NCI-H1105 (cell line): ENCODE measurements at regions not wholly inside any gene's neighbourhood (a gene's known extent, or its start where the extent isn't known, plus 50 kb on each side); places are given as distances from the start of the nearest gene placed in this dataset.
A peak's percentile ranks its signal among the peaks of the same experiment; 100 is the strongest.
"Not testable (repeated sequence)": the region's sequence is repeated elsewhere in the genome, so short reads cannot be mapped to it uniquely, and the experiment has no call there.

ENCODE experiments used
- DNase-seq: peaks from one replicate; lab custom pipeline; 2025; lab: John Stamatoyannopoulos, UW

DNA sequence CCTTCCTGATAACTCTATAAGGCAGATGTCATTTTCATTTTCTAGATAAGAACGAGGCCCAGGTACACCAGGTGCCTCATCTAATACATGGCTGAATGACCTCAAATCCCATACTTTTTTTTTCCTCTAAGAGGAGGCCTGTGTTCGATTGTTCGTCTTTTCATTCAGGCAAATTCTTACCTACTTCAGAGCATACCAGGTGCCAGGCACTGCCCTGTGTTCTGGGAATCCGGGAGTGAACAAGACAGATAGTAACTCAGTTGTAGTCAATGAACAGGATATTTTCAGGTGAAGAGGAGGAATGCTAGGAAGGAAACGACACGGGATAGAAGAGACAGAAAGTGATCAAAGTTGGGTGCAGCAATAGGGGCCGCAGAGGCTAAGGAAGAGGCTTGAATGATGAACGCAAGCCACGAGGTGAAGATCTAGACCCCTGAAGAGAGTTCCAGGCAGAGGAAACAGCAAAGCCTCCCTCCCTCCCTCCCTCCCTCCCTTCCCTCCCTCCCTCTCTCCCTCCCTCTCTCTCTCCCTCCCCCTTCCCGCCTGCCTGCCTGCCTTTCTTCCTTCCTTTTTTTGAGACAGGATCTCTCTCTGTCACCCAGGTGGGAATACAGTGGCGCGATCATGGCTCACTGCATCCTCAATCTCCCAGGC is 150.1 kb upstream of the ZNF217 start:
- no peak for DNase-seq

DNA sequence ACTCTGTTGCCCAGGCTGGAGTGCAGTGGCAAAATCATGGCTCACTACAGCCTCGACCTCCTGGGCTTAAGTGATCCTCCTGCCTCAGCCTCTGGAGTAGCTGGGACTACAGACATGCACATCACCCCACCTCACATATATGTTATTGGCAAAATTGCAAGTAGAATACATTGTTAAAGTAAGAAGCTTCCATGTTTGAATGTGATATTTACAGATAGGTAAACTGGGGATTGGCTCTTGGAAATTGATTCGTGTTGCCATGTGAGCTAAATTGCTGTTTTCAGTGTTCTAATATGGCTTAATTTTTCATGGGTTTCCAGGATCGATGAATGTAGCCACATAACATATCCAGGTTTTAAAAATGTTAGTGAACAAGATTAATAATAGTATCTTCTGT is 149.0 kb upstream of the ZNF217 start:
- no peak for DNase-seq

DNA sequence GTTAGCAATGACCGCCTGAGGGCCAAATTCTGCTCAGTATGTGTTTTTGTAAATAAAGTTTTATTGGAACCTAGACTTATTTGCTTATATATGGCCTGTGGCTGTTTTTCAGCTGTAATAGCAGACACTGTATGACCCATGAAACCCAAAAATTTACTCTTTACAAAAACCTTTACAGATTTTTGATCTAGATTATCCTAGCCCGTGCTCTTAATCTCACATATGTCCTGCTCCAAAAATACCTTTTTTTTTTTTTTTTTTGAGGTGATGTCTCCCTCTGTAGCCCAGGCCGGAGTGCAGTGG is 148.0 kb upstream of the ZNF217 start:
- DNase-seq, result no peak

DNA sequence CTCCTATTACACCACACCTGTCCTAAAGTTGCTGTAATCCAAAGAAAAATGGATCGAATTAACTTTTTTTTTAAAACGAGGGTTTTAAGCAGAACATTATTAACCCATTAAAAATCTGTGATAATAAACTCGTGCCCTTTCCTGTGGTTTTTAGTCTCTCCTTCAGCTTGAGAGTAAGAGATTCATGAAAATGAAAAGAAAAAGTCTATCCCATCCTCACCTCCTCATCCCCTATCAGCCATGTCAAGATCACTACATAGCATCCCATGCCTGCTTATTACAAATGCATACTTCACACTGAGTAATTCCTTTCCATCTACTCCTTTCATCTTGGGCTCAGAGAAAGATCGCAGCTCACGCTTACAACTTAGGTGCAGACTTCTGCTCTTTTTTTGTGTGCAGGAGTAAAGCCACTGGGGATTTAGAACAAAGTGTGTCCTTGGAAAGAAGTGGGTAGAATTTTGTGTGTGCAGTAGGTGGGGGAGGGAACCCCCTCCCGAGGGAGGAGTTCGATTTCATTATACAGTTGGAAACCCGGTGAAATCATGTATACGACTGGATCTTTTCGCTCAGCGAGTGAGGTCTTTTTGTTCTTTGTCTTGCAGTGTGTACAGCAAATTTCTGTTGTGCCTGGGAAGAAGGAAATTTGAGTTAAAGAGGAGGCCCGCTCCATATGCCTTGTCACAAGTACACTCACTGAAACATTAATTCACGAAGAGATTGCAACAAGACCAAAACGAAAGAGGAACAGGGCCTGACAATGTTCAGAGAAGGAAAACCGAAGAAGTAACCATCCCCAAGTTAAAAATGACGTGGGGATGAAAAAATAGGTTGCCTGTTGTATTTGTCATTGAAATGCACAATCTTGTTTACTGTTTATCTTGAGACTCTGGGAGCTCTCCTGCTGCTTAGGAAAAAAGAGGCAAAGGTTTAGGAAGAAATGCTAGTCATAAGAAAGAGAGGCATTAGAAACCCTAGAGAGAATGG is 146.5 kb upstream of the ZNF217 start:
- no peak for DNase-seq

DNA sequence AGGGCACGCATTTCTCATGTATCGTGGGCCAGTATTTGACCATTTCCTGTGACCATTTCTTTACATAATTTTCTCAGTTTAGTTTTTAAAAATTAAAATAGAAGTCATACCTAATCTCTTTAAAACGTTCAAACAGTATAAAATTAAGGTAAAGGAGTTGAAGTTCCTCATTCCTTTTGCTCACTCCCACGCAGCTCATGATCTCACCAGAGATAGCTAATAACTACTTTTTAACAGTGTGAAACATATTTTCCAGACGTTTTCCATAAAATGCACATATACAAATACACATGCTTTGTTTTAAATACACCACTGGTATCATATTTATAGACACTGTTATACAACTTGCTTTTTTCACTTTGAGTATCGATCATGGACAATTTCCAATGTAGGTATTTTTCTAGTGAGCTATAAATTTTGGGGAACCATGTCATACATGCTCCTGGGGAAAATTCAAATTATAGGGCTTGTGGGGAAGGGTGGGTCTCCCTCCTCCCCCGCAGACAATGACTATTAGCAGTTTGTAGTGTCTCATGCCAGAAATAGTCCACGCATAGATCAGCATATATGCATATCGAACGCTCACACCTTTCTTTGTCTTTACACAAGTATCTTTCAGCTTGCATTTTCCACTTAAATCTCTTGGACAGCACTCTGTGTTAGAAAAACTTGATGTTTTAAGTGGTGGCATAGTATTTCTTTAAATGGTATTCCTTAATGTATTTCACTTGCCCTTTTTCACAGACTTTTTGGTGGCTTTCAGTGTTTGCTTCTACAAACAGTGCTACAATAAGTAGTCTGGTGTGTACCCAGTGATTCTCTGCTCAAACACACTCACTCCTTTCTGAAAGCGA is 145.5 kb upstream of the ZNF217 start:
- DNase-seq, result no peak

DNA sequence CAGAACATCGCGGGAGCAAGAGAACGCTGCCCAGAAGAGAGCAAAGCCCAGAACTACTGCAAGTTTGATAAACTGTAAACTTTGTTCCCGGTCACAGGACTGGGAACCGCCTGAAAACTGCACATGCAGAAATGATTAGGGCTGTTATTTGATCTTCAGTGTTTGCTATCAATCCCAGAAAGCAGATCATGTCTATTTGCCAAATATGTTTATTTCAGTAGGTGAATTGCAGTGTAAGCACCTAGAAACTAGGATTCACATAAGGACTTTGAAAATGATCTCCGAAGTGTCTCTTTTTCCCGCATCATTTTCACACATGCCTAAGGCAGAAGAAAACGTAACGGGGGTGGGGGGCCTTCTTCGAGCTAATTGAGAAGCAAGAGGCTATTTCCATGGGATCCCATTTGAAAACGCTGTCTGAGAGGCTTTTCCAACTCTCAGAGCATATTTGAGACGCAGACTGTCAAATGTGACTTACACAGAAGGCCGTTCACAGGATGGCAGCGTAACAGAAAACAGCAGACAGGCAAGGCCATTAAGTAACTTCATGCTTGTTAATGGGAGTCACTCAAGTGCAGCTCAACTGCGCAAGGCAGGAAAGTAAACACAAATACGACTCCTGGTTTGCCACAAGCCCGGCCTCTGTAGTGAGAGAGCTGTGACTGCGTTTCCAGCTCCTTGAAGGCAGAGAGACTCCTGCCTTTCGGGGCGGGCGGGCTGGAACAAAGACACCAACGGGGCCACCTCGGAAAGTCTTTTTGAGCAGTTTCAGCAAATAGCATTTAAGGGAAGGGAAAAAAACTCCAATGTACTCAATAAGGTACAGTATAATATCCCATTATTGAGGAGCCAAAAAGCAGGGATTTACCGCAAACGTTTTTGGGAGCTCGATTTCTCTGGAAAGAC is 144.7 kb upstream of the ZNF217 start:
- DNase-seq, result peak; percentile 88

DNA sequence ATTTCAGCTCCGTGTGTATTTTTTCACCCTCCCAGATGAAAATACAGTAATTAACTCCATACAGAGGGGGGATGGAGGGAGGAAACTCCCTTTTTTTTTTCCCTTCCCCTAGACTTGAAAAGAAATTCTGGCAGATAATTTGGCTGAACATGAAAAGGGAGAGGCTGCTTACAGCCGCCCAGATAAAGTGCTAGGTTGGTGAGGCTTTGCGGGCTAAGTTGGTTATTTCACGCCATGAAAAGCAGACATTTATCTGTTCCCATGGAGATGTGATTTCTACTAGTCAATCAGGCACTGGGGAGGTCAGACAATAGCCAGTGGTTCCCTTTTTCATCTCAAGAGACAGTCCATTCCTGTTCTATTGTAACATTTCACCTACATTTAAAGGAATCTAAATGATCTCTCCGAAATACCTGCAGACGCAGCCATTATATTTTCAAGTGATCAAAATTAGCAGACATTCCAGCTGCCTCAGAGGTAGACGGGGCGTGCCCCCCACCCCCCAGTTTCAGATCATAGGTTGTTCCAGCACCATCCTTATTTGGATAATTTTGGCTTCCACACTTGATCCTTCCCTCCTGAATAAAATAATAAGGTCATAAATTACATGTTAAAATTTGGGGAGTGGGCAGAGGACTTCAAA is 143.9 kb upstream of the ZNF217 start:
- no peak for DNase-seq

DNA sequence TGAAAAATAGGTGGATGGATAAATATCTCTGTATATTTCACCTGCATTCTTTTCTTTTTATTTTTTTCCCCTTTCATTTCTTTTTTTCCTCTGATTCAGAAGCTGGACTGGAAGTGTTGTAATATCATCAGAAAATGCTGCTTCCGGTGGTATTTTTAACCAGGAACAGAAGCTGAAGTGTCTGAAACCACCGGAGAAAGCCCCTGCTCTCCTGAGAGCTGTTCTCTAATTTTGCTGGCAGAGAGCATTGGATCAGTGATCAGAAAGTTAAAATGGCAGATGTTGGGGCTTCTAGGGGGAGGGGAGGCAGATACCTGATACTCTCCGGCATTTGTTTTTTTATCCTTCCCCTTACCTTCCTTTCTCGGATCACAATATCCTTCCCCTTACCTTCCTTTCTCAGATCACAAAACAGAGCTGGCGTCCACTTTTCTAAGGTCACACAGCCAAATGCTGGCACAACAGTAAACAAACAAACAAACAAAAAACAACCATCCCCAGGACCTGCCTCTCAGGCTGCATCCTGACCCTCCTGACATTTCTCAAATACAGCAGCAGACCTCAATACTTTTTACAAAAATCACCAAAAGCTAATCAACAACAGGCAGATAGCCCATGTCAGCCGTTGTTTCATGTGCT is 143.2 kb upstream of the ZNF217 start:
- peak; percentile 54 for DNase-seq

DNA sequence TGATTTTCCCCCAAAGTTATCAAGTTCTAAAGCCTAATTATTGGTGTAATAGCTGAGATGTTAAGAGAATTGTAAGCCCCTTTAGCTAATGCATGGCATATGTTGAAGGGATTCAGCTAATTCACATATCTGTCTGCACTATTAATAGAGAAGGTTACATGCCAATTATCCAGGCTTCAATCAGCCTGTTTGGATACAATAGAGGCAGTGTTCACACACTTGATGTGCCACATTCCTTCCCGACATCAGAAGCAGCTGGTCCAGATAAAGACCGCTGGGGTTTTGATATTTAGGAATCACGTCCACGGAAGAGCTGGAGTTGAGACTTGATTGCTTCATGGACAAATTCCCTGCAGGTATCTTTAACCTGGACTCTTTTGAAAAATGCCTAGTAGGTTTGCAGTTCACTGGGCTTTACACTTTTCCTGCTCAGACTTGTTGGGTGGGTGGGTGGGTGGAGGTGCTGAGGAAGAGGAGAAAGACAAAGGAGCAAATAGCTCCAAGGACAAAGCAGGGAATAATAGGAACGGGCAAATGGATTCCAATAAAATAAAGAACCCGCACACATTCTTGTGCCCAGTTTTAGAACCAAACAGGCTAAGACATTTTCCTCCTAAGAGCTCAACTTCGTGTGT is 142.6 kb upstream of the ZNF217 start:
- DNase-seq, result peak; percentile 62

DNA sequence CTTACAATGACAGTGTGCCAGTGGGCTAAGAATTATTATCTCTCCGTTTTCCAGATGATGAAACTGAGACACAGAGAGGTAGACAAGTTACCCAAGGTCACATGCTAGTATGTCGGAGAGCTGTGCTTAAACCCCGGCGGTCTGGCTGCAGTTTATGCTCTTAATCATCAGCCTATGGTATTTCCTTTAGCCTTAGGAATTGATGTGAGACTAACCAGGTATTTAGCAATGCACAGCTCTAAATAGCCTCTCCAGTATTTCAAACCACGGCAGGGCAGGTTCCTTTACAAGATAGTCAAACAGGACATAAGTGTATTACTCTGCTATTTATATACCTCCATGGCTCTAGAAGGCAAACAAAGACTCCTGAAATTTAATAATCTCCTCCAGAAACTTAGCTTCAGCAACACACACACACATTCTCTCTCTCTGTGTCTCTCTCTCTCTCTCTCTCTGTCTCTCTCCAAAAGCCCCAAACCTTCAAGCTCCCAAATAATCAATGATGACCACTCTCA is 142.0 kb upstream of the ZNF217 start:
- no peak for DNase-seq

DNA sequence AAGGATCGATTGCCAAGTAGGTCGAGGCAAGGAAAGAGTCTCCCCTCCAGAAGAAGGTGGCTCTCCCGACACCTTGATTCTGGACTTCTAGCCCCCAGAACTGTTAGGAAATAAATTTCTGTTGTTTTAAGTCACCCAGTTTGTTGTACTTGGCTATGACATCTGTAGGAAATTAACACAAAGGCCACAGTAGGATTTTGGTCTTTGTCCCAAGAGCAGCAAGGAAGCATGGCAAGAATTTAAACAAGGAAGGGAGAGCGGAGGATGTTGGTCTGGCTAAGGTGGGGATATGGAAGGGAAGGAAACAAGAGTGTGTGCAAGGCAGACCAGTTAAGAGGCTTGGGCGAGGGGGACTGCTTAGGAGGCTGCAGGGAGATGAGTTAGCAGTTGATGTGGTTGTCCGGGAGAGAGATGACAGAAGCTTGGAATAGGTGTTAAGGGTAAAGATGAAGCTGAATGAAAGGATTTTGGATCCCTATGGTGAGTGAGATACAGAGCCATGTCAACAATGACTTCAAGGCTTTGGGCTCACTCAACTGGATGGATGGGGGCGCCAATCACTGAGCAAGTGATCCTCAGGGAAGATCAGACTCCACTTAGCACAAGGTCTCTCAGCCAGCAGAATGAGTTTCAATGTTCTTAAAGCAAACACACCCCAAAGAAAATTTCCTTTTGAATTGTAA is 140.5 kb upstream of the ZNF217 start:
- DNase-seq, result no peak

DNA sequence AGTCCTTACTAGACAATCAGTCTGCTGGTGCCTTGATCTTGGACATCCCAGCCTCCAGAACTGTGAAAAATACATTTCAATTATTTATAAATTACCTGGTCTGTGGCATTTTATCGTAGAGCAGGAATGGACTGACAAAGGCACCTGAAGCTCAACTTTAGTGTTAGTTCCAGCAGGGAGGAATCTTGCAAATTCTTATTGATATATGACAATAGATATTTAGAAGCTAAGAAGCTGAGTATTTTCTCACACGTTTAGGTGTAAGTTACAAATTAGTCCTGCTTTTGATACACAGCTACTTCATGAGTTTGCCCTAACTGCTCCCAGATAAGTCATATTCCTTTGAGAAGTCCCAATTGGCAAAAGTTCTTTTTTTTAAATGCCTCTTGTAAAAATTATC is 138.0 kb upstream of the ZNF217 start:
- no peak for DNase-seq

DNA sequence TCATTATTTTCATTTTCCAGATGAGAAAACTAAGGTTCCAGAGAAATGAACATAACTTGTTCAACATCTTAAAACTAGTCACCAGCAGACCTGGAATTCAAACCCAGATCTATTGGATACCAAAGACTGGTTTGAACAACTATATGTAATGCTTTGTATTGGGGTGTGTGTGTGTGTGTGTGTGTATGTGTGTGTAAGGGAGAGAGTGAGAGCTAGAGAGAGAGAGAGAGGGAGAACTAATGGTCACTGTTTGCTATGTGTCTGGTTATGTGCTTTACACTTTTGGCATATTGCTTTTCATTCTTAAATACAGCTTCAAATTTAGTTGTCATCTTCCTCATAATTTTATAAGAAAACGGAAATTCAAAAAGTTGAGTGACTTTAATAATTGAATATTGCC is 134.7 kb upstream of the ZNF217 start:
- no peak for DNase-seq

DNA sequence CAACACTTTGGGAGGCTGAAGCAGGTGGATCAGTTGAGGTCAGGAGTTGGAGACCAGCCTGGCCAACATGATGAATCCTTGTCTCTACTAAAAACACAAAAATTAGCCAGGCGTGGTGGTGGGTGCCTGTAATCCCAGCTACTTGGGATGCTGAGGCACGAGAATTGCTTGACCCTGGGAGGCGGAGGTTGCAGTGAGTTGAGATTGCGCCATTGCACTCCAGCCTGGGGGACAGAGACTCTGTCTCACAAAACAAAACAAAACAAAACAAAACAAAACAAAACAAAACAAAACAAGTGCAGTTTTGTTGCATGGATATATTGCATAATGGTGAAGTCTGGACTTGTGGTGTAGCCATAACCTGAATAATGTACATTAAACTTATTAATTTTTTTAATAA is 133.6 kb upstream of the ZNF217 start:
- not testable (repeated sequence) for DNase-seq

DNA sequence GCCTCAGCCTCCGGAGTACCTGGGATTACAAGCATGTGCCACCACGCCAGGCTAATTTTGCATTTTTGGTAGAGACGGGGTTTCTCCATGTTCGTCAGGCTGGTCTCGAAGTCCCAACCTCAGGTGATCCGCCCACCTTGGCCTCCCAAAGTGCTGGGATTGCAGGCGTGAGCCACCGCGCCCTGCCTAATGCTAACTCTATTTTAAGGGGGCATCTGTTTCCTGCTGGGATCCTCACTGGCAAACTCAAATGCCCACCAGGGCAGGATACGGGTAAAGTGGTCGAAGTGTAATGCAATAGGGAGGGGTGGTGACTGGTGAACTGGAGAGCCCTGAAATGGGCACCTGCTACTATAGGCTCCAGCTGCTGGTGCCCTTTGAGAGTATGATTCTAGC is 131.9 kb upstream of the ZNF217 start:
- no peak for DNase-seq

DNA sequence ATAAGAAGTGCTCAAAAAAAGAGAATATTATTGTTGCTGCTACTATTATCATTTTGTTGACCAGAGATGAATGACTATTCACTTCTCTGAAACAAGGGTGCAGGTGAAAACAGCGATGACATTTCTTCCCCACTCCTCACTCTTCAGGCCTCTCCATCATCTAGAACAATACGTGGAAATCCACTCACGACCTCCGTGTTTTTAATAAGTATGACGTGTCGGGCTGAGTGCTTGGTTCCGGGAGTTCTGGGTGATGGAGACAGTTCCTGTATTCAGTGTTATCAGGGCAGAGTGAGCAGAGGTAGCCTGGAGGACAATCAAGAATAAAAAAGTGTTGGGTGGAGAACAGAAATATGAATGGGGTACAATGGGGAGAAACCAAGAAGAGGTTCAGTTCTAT is 130.0 kb upstream of the ZNF217 start:
- no peak for DNase-seq

DNA sequence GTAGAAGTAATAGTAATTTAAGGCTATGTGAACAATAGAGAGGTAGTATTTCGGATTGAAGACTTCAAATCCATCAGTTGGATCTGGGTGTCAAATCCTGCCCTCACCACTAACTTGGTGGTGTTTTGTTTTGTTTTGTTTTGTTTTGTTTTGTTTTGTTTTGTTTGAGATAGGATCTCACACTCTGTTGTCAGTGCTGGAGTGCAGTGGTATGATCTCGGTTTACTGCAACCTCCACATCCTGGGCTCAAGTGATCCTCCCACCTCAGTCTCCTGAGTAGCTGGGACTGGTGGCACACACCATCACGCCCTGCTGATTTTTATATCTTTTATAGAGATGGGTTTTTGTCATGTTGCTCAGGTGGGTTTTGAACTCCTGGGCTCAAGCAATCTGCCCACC is 129.4 kb upstream of the ZNF217 start:
- DNase-seq, result no peak

DNA sequence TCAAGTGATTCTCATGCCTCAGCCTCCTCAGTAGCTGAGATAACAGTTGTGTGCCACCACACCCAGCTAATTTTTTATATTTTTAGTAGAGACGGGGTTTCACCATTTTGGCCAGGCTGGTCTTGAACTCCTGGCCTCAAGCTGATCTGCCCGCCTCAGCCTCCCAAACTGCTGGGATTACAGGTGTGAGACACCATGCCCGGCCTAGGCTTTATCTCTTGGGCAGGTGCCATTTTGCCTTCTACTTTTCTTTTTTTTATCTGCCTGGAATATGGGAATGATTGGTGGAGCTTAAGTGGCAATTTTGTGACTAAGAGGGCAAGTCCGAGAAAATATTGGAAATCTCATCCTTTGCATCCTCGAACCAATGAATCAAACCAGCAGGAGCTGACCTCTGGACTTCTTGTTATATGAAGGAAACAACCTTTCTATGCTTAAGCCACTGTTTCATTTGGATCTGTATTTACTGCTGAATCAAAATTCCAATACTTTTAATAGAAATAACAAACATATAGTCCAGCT is 128.9 kb upstream of the ZNF217 start:
- no peak for DNase-seq

DNA sequence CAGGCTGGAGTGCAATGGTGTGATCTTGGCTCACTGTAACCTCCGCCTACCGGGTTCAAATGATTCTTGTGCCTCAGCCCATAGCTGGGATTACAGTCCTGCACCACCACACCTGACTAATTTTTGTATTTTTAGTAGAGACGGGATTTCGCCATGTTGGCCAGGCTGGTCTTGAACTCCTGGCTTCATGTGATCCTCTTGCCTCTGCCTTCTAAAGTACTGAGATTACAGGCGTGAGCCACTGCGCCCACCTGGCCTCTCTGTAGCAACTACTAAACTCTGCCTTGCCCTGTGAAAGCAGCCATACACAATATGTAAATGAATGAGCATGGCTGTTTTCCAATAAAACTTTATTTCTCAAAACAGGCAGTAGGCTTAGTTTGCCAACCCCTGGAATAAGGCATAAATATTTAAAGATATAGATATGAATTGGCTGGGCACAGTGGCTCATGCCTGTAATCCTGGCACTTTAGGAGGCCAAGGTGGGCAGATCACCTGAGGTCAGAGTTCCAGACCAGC is 127.9 kb upstream of the ZNF217 start:
- DNase-seq, result not testable (repeated sequence)
